WTC11 (cell line): ENCODE measurements at regions not wholly inside any gene's neighbourhood (a gene's known extent, or its start where the extent isn't known, plus 50 kb on each side); places are given as distances from the start of the nearest gene placed in this dataset.

ENCODE experiments used
- ATAC-seq: fragments of 200-7000 bp; cut with Tn5 transposase; 2 replicates; pipeline ENCODE4 v1.10.0; 2021; ENCODE audit warnings: mild to moderate bottlenecking, moderate library complexity
- CTCF ChIA-PET: fragments of 300-600 bp; sonication (Branson Sonifier 250); formaldehyde crosslinking; loops from one replicate; lab custom pipeline; 2021; ENCODE audit warnings: antibody characterized with exemption; lab: Charles Lee
- POLR2A ChIA-PET: fragments of 350-600 bp; sonication (Branson Sonifier 250); formaldehyde crosslinking; loops from one replicate; lab custom pipeline; 2021; ENCODE audit warnings: antibody characterized with exemption; lab: Charles Lee
- DNase-seq: peaks from one replicate; pipeline ENCODE4 v3.0.0; 2021; ENCODE audit warnings: low spot score
- H3K27ac Mint-ChIP-seq: 2 replicates; pipeline ENCODE4 v1.8.0; 2021; ENCODE audit warnings: mixed read lengths
- H3K27me3 Mint-ChIP-seq: 2 replicates; pipeline ENCODE4 v1.8.0; 2021; ENCODE audit warnings: low read depth, mild to moderate bottlenecking, moderate library complexity, mixed read lengths
- H3K36me3 Mint-ChIP-seq: 2 replicates; pipeline ENCODE4 v1.8.0; 2021; ENCODE audit warnings: mixed read lengths
- H3K4me1 Mint-ChIP-seq: 2 replicates; pipeline ENCODE4 v1.8.0; 2022; ENCODE audit warnings: mixed read lengths
- H3K4me3 Mint-ChIP-seq: 2 replicates; pipeline ENCODE4 v1.8.0; 2021; ENCODE audit warnings: mild to moderate bottlenecking, moderate library complexity, mixed read lengths
- H3K9me3 Mint-ChIP-seq: 2 replicates; pipeline ENCODE4 v1.8.0; 2021; ENCODE audit warnings: mixed read lengths
- FOXP1 ChIP-seq: sonication (generic); formaldehyde crosslinking; IDR thresholded peaks from 2 replicates; pipeline ENCODE4 v1.8.0; 2022; ENCODE audit warnings: missing genetic modification reagents, mild to moderate bottlenecking, moderate library complexity, borderline replicate concordance
- GABPB1 ChIP-seq: sonication (generic); formaldehyde crosslinking; IDR thresholded peaks from 2 replicates; pipeline ENCODE4 v1.8.1; 2023; ENCODE audit warnings: mild to moderate bottlenecking, missing genetic modification reagents
- IRF1 ChIP-seq: sonication (generic); formaldehyde crosslinking; IDR thresholded peaks from 2 replicates; pipeline ENCODE4 v1.8.0; 2023; ENCODE audit warnings: missing genetic modification reagents
- IRF2 ChIP-seq: sonication (generic); formaldehyde crosslinking; IDR thresholded peaks from 2 replicates; pipeline ENCODE4 v1.8.0; 2022; ENCODE audit warnings: low read depth, missing genetic modification reagents, borderline replicate concordance
- NFYB ChIP-seq: sonication (generic); formaldehyde crosslinking; conservative IDR thresholded peaks from 2 replicates; pipeline ENCODE4 v1.8.0; 2022; ENCODE audit warnings: low read depth, missing genetic modification reagents
- PRDM15 ChIP-seq: sonication (generic); formaldehyde crosslinking; IDR thresholded peaks from 2 replicates; pipeline ENCODE4 v1.8.0; 2022; ENCODE audit warnings: missing genetic modification reagents
- RELA ChIP-seq: sonication (generic); formaldehyde crosslinking; IDR thresholded peaks from 2 replicates; pipeline ENCODE4 v1.8.1; 2022; ENCODE audit warnings: missing genetic modification reagents, mild to moderate bottlenecking, borderline replicate concordance
- RORB ChIP-seq: fragments of 250-450 bp; sonication (Bioruptor Pico); IDR thresholded peaks from 2 replicates; pipeline ENCODE4 v1.9.0; 2021; ENCODE audit warnings: mild to moderate bottlenecking
- SMAD3 ChIP-seq: sonication (generic); formaldehyde crosslinking; IDR thresholded peaks from 2 replicates; pipeline ENCODE4 v1.8.0; 2022; ENCODE audit warnings: missing genetic modification reagents, mild to moderate bottlenecking, borderline replicate concordance
- ZNF263 ChIP-seq: sonication (generic); formaldehyde crosslinking; IDR thresholded peaks from 2 replicates; pipeline ENCODE4 v1.8.1; 2022; ENCODE audit warnings: low read depth, mild to moderate bottlenecking, moderate library complexity, missing genetic modification reagents
- ZNF425 ChIP-seq: fragments of 250-450 bp; sonication (Bioruptor Pico); conservative IDR thresholded peaks from 2 replicates; pipeline ENCODE4 v1.9.0; 2021; ENCODE audit warnings: mild to moderate bottlenecking
- ZNF532 ChIP-seq: fragments of 250-450 bp; sonication (Bioruptor Pico); IDR thresholded peaks from 2 replicates; pipeline ENCODE4 v1.9.0; 2021; ENCODE audit warnings: mild to moderate bottlenecking, borderline replicate concordance
- TF ChIP-seq, protein P1 (sequence below): sonication (generic); formaldehyde crosslinking; IDR thresholded peaks from 2 replicates; pipeline ENCODE4 v1.8.0; 2023; ENCODE audit warnings: missing genetic modification reagents, mild to moderate bottlenecking, borderline replicate concordance
- TF ChIP-seq, protein P2 (sequence below): sonication (generic); formaldehyde crosslinking; IDR thresholded peaks from 2 replicates; pipeline ENCODE4 v1.8.1; 2023; ENCODE audit warnings: mild to moderate bottlenecking, missing genetic modification reagents
- TF ChIP-seq, protein P3 (sequence below): sonication (generic); formaldehyde crosslinking; IDR thresholded peaks from 2 replicates; pipeline ENCODE4 v1.8.1; 2023; ENCODE audit warnings: mild to moderate bottlenecking, missing genetic modification reagents, moderate library complexity

DNA sequence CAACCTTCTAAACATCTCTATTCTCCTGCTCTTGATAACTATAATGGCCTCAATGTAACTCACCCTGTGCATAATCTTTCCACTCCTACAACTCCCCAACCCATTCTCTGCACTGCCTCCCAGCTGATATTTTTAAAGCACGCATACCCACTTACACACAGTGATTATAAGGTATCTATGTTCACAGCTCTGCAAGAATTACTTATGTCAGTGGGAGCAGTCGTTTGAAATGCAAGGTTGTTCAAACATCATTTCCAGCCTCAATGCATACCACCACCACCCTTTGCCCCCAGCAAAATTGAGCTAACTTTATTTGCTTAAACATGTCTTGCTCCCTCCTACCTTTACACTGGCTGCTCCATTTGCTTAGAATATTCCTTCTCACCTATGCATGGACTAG lies 506.0 kb downstream of the RFPL4B start:
- Mint-ChIP-seq H3K27me3 (no peaks in the 10 kb centered on the region), H3K27ac (no peak overlapping the region)
- TF ChIP-seq PRDM15 (no peak), SMAD3 (no peak), RELA (CRISPR knock-in tag) (no peak), IRF2 (CRISPR knock-in tag) (no peak), NFYB (CRISPR knock-in tag) (no peak), IRF1 (CRISPR knock-in tag) (no peak), ZNF263 (CRISPR knock-in tag) (no peak)
- TF ChIP-seq, protein P1, sequence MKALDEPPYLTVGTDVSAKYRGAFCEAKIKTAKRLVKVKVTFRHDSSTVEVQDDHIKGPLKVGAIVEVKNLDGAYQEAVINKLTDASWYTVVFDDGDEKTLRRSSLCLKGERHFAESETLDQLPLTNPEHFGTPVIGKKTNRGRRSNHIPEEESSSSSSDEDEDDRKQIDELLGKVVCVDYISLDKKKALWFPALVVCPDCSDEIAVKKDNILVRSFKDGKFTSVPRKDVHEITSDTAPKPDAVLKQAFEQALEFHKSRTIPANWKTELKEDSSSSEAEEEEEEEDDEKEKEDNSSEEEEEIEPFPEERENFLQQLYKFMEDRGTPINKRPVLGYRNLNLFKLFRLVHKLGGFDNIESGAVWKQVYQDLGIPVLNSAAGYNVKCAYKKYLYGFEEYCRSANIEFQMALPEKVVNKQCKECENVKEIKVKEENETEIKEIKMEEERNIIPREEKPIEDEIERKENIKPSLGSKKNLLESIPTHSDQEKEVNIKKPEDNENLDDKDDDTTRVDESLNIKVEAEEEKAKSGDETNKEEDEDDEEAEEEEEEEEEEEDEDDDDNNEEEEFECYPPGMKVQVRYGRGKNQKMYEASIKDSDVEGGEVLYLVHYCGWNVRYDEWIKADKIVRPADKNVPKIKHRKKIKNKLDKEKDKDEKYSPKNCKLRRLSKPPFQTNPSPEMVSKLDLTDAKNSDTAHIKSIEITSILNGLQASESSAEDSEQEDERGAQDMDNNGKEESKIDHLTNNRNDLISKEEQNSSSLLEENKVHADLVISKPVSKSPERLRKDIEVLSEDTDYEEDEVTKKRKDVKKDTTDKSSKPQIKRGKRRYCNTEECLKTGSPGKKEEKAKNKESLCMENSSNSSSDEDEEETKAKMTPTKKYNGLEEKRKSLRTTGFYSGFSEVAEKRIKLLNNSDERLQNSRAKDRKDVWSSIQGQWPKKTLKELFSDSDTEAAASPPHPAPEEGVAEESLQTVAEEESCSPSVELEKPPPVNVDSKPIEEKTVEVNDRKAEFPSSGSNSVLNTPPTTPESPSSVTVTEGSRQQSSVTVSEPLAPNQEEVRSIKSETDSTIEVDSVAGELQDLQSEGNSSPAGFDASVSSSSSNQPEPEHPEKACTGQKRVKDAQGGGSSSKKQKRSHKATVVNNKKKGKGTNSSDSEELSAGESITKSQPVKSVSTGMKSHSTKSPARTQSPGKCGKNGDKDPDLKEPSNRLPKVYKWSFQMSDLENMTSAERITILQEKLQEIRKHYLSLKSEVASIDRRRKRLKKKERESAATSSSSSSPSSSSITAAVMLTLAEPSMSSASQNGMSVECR (CRISPR knock-in tag) = no peak
- TF ChIP-seq, protein P2, sequence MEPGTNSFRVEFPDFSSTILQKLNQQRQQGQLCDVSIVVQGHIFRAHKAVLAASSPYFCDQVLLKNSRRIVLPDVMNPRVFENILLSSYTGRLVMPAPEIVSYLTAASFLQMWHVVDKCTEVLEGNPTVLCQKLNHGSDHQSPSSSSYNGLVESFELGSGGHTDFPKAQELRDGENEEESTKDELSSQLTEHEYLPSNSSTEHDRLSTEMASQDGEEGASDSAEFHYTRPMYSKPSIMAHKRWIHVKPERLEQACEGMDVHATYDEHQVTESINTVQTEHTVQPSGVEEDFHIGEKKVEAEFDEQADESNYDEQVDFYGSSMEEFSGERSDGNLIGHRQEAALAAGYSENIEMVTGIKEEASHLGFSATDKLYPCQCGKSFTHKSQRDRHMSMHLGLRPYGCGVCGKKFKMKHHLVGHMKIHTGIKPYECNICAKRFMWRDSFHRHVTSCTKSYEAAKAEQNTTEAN = no peak
- TF ChIP-seq, all 79 proteins: peak for 0
- Mint-ChIP-seq H3K9me3 (no peaks in the 10 kb centered on the region), H3K36me3 (no peaks in the 10 kb centered on the region), H3K4me3 (no peak overlapping the region), H3K4me1 (no peaks in the 10 kb centered on the region)
- POLR2A ChIA-PET = no interaction called here
- CTCF ChIA-PET = no interaction called here
- DNase-seq = no peak
- ATAC-seq = no peak

GRCh38 chr6:112863753-112864152 lies 516.6 kb downstream of the RFPL4B start:
- H3K9me3 Mint-ChIP-seq = no peaks in the 10 kb centered on the region
- POLR2A ChIA-PET = no interaction called here
- no peak for TF ChIP-seq IRF2 (CRISPR knock-in tag)
- TF ChIP-seq GABPB1 (CRISPR knock-in tag) = no peak
- no peak for TF ChIP-seq ZNF425 (CRISPR knock-in tag)
- TF ChIP-seq, protein P3, sequence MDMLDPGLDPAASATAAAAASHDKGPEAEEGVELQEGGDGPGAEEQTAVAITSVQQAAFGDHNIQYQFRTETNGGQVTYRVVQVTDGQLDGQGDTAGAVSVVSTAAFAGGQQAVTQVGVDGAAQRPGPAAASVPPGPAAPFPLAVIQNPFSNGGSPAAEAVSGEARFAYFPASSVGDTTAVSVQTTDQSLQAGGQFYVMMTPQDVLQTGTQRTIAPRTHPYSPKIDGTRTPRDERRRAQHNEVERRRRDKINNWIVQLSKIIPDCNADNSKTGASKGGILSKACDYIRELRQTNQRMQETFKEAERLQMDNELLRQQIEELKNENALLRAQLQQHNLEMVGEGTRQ (CRISPR knock-in tag) = no peak
- TF ChIP-seq RORB (CRISPR knock-in tag) = no peak
- TF ChIP-seq ZNF532 (CRISPR knock-in tag) = no peak
- TF ChIP-seq FOXP1 (CRISPR knock-in tag) = no peak

More at GRCh38 chr6:112863753-112864152, 516.6 kb downstream of the RFPL4B start:
- no peak overlapping the region for H3K4me3 Mint-ChIP-seq
- H3K27ac Mint-ChIP-seq = no peak overlapping the region
- H3K4me1 Mint-ChIP-seq = peaks cover 10% of the 10 kb centered on the region
- no peaks in the 10 kb centered on the region for H3K27me3 Mint-ChIP-seq
- no peaks in the 10 kb centered on the region for H3K36me3 Mint-ChIP-seq
- ATAC-seq (no peak), DNase-seq (no peak)
- CTCF ChIA-PET = interaction anchor here (0.5 to 0.9 kb wide), 2 partner anchors 16 to 164 kb away, joined by 3 to 4 read pairs; no protein-coding TSS in a partner anchor
